ENCODE measurements at regions not wholly inside any gene's neighbourhood (a gene's known extent, or its start where the extent isn't known, plus 50 kb on each side); places are given as distances from the start of the nearest gene placed in this dataset.

GRCh38 chr2:173760553-173760952 lies 204.6 kb downstream of the SP3 start:
- Mint-ChIP-seq H3K27ac (no peak overlapping the region), H3K27me3 (peaks cover 18% of the 10 kb centered on the region), H3K4me1 (no peaks in the 10 kb centered on the region), H3K4me3 (no peak overlapping the region), H3K9me3 (no peaks in the 10 kb centered on the region), H3K36me3 (ENCODE audit: low read depth) (no peaks in the 10 kb centered on the region)
- no peak for ATAC-seq (replicated peaks)

GRCh38 chr2:173761603-173762119 lies 203.5 kb downstream of the SP3 start:
- no peaks in the 10 kb centered on the region for H3K36me3 Mint-ChIP-seq (ENCODE audit: low read depth)
- no peak overlapping the region for H3K4me3 Mint-ChIP-seq
- H3K9me3 Mint-ChIP-seq, result no peaks in the 10 kb centered on the region
- H3K27me3 Mint-ChIP-seq, result peaks cover 13% of the 10 kb centered on the region
- no peak for ATAC-seq (replicated peaks)
- no peaks in the 10 kb centered on the region for H3K4me1 Mint-ChIP-seq
- no peak overlapping the region for H3K27ac Mint-ChIP-seq

GRCh38 chr2:173762221-173762620 lies 203.0 kb downstream of the SP3 start:
- Mint-ChIP-seq H3K9me3 (no peaks in the 10 kb centered on the region), H3K27ac (no peak overlapping the region), H3K4me1 (no peaks in the 10 kb centered on the region), H3K36me3 (ENCODE audit: low read depth) (no peaks in the 10 kb centered on the region), H3K27me3 (peaks cover 13% of the 10 kb centered on the region), H3K4me3 (no peak overlapping the region)
- ATAC-seq (replicated peaks), result no peak

GRCh38 chr2:173762864-173763263 lies 202.3 kb downstream of the SP3 start:
- Mint-ChIP-seq H3K4me1 (no peaks in the 10 kb centered on the region), H3K4me3 (no peak overlapping the region), H3K27ac (no peak overlapping the region), H3K27me3 (peaks cover 12% of the 10 kb centered on the region), H3K36me3 (ENCODE audit: low read depth) (no peaks in the 10 kb centered on the region), H3K9me3 (no peaks in the 10 kb centered on the region)
- ATAC-seq (replicated peaks), result no peak

- H3K27ac Mint-ChIP-seq, result no peak overlapping the region
- H3K27me3 Mint-ChIP-seq, result peaks cover 12% of the 10 kb centered on the region
- no peaks in the 10 kb centered on the region for H3K4me1 Mint-ChIP-seq
- H3K9me3 Mint-ChIP-seq, result no peaks in the 10 kb centered on the region
- H3K4me3 Mint-ChIP-seq, result no peak overlapping the region
- no peak for ATAC-seq (replicated peaks)
- H3K36me3 Mint-ChIP-seq (ENCODE audit: low read depth), result no peaks in the 10 kb centered on the region
These were observed 201.5 kb downstream of the SP3 start for GRCh38 chr2:173763641-173764040.

- Mint-ChIP-seq H3K4me1 (no peaks in the 10 kb centered on the region), H3K9me3 (no peaks in the 10 kb centered on the region), H3K27ac (no peak overlapping the region), H3K27me3 (peaks cover 13% of the 10 kb centered on the region), H3K4me3 (no peak overlapping the region), H3K36me3 (ENCODE audit: low read depth) (no peaks in the 10 kb centered on the region)
- ATAC-seq (replicated peaks), result no peak
These were observed 201.1 kb downstream of the SP3 start for GRCh38 chr2:173764094-173764493.

GRCh38 chr2:173766537-173767289 lies 198.5 kb downstream of the SP3 start:
- Mint-ChIP-seq H3K4me1 (no peaks in the 10 kb centered on the region), H3K9me3 (no peaks in the 10 kb centered on the region), H3K36me3 (ENCODE audit: low read depth) (no peaks in the 10 kb centered on the region), H3K27me3 (peaks cover 19% of the 10 kb centered on the region), H3K4me3 (no peak overlapping the region), H3K27ac (no peak overlapping the region)
- ATAC-seq (replicated peaks), result no peak

GRCh38 chr2:173770947-173771678 lies 194.1 kb downstream of the SP3 start:
- ATAC-seq (replicated peaks), result no peak
- Mint-ChIP-seq H3K27me3 (peaks cover 13% of the 10 kb centered on the region), H3K27ac (no peak overlapping the region), H3K4me1 (no peaks in the 10 kb centered on the region), H3K36me3 (ENCODE audit: low read depth) (no peaks in the 10 kb centered on the region), H3K9me3 (no peaks in the 10 kb centered on the region), H3K4me3 (no peak overlapping the region)

- Mint-ChIP-seq H3K36me3 (ENCODE audit: low read depth) (no peaks in the 10 kb centered on the region), H3K4me1 (no peaks in the 10 kb centered on the region), H3K9me3 (no peaks in the 10 kb centered on the region), H3K27ac (no peak overlapping the region), H3K27me3 (peaks cover 13% of the 10 kb centered on the region), H3K4me3 (no peak overlapping the region)
- no peak for ATAC-seq (replicated peaks)
These were observed 193.0 kb downstream of the SP3 start for GRCh38 chr2:173772205-173772604.

GRCh38 chr2:173773076-173773475 lies 192.1 kb downstream of the SP3 start:
- no peak for ATAC-seq (replicated peaks)
- no peak overlapping the region for H3K4me3 Mint-ChIP-seq
- no peaks in the 10 kb centered on the region for H3K4me1 Mint-ChIP-seq
- no peaks in the 10 kb centered on the region for H3K36me3 Mint-ChIP-seq (ENCODE audit: low read depth)
- peaks cover 10% of the 10 kb centered on the region for H3K27me3 Mint-ChIP-seq
- H3K27ac Mint-ChIP-seq, result no peak overlapping the region
- H3K9me3 Mint-ChIP-seq, result no peaks in the 10 kb centered on the region

GRCh38 chr2:173775440-173775839 lies 189.7 kb downstream of the SP3 start:
- Mint-ChIP-seq H3K36me3 (ENCODE audit: low read depth) (no peaks in the 10 kb centered on the region), H3K4me3 (no peak overlapping the region), H3K9me3 (no peaks in the 10 kb centered on the region), H3K4me1 (no peaks in the 10 kb centered on the region), H3K27ac (no peak overlapping the region), H3K27me3 (peaks cover 3% of the 10 kb centered on the region)
- peak; percentile 56 for ATAC-seq (replicated peaks)

GRCh38 chr2:173782681-173783080 lies 182.5 kb downstream of the SP3 start:
- H3K9me3 Mint-ChIP-seq, result no peaks in the 10 kb centered on the region

GRCh38 chr2:173783382-173783781 lies 181.8 kb downstream of the SP3 start:
- Mint-ChIP-seq H3K4me3 (no peak overlapping the region), H3K4me1 (no peaks in the 10 kb centered on the region), H3K27ac (no peak overlapping the region), H3K36me3 (ENCODE audit: low read depth) (no peaks in the 10 kb centered on the region), H3K9me3 (no peaks in the 10 kb centered on the region), H3K27me3 (peaks cover 32% of the 10 kb centered on the region)
- ATAC-seq (replicated peaks), result no peak

More at GRCh38 chr2:173782681-173783080, 182.5 kb downstream of the SP3 start:
- no peak overlapping the region for H3K27ac Mint-ChIP-seq
- H3K36me3 Mint-ChIP-seq (ENCODE audit: low read depth), result no peaks in the 10 kb centered on the region
- peaks cover 32% of the 10 kb centered on the region for H3K27me3 Mint-ChIP-seq
- H3K4me3 Mint-ChIP-seq, result no peak overlapping the region
- ATAC-seq (replicated peaks), result no peak
- no peaks in the 10 kb centered on the region for H3K4me1 Mint-ChIP-seq

- ATAC-seq (replicated peaks), result no peak
These were observed 179.4 kb downstream of the SP3 start for GRCh38 chr2:173785813-173786212.

GRCh38 chr2:173791502-173791901 lies 173.7 kb downstream of the SP3 start:
- H3K27ac Mint-ChIP-seq, result no peak overlapping the region
- H3K4me3 Mint-ChIP-seq, result no peak overlapping the region
- H3K36me3 Mint-ChIP-seq (ENCODE audit: low read depth), result no peaks in the 10 kb centered on the region
- no peaks in the 10 kb centered on the region for H3K9me3 Mint-ChIP-seq
- ATAC-seq (replicated peaks), result no peak
- H3K27me3 Mint-ChIP-seq, result peaks cover 26% of the 10 kb centered on the region
- H3K4me1 Mint-ChIP-seq, result no peaks in the 10 kb centered on the region

More at GRCh38 chr2:173785813-173786212, 179.4 kb downstream of the SP3 start:
- Mint-ChIP-seq H3K36me3 (ENCODE audit: low read depth) (no peaks in the 10 kb centered on the region), H3K27me3 (peaks cover 32% of the 10 kb centered on the region), H3K4me1 (no peaks in the 10 kb centered on the region), H3K4me3 (no peak overlapping the region), H3K9me3 (no peaks in the 10 kb centered on the region), H3K27ac (no peak overlapping the region)
